ENCODE measurements at regions not wholly inside any gene's neighbourhood (a gene's known extent, or its start where the extent isn't known, plus 50 kb on each side); places are given as distances from the start of the nearest gene placed in this dataset.

DNA sequence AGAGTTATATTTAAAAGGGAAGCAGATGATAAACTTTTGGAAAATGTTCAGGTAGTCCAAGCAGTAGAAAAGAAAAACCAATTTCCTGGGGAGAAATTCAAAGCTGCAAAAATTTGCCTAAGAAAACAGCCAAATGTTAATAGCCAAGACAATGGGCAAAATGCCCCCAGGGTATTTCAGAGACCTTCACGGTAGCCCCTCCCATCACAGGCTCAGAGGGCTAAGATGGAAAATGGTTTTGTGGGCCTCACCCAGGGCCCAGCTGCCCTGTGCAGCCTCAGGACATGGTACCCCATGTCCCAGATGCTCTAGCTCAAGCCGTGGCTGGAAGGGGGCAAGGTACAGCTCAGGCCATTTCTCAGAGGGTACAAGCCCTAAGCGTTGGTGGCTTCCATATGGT is 391.0 kb downstream of the ZIC4 start:
- TF ChIP-seq EZH2 (IDR thresholded peaks at IDR 0.05; ENCODE audit: insufficient read depth, poor library complexity, severe bottlenecking) (no peak), EZH2phosphoT487 (IDR thresholded peaks at IDR 0.05; ENCODE audit: insufficient read depth, low read depth) (no peak)
